HG02840 (cell line): ENCODE measurements at regions not wholly inside any gene's neighbourhood (a gene's known extent, or its start where the extent isn't known, plus 50 kb on each side); places are given as distances from the start of the nearest gene placed in this dataset.
"Not testable (repeated sequence)": the region's sequence is repeated elsewhere in the genome, so short reads cannot be mapped to it uniquely, and the experiment has no call there.

Experiments used
- ATAC-seq: cut with Tn5 transposase; IDR thresholded peaks from one replicate; pipeline ENCODE4 v1.9.1; 2021; ENCODE audit warnings: mild to moderate bottlenecking, moderate library complexity, moderate number of reproducible peaks; ENCODE audit not compliant: unreplicated experiment, low FRiP score

- no peak for ATAC-seq
These were observed 395.2 kb upstream of the ZNF462 start for GRCh38 chr9:106467865-106468164.

GRCh38 chr9:106468431-106468830 lies 394.5 kb upstream of the ZNF462 start:
- ATAC-seq = peak; percentile 62

DNA sequence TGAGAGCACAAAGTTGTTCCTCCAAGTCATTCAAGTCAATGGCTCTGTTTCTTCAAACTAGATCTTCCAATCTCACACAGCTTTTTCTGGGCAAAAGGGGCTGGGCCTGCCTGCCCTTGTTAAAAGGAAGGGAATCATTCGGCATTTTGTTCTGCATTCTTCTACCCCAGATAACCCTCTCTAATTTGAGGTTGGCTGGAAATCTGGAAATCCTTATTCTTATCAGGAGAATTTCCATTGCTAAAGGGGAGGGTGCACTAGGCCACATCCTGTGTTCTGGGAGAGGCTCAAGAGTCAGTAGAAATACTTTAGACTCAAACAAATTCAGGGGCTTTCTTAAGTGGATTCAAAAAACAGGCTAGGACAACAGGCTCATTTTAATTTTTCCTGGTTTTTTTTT lies 384.7 kb upstream of the ZNF462 start:
- no peak for ATAC-seq

DNA sequence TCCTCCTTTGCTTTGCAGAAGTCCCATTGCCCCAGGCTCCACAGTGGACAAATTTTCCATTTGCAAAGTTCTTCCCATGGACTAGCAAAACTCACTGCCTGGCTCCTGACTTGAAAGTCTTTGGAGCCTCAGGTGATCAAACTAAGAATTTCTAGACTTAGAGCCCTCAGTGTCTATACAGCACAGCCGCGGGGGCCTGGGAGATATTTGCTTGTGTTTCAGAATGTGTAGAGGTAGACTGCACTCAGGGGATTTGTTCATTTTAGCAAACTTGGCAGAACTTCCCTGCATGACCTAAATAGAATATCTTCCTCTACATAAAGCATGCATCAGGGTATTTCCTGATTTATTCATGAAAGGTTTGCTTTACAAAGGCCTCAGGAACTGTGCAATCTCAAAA lies 384.2 kb upstream of the ZNF462 start:
- no peak for ATAC-seq

DNA sequence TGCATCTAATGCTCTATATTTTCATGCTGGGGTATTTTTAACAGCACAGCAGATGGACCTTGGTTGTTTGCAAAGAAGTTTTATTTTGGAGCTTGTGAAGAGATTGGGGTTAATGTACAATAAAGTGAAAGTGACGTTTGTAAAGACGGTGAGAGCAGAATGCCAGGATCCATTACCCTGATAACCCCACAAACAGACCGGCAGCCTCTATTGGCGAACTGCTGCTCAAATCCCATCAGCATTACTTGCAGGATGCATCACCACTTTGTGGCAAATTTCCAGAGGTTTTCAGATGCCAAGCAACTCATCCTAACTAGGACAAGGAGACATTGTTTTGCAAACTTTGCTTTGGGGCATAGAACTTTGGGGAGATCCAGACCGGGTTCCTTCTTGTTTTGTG lies 383.3 kb upstream of the ZNF462 start:
- no peak for ATAC-seq

DNA sequence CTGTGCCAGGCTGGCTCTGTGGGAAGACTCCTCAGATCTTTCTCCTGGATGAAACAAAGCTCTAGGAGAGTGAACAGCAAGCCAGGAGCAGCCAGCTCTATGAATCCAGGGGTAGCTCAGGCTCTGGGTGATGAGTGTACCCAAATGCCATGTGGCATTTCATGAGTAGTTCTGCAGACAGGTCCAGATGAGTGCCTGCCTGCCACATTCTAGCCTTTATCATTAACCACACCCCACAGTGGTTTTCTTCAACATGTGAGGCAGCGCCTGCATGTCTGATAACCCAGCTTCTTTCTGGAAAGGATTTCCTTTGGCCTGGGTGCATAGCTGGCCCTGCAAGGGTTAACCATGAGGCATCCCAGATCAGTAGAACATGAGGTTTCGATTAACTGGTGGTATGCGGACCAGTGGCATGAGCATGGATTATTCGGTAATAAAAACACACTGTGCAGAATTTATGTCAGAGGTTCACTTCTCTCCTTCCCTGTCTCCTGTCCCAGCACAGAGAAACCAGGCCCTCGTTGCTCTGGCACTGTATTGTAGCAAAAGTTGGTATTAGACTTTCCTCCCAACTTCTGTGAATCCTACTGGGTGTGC lies 381.9 kb upstream of the ZNF462 start:
- ATAC-seq = no peak

- ATAC-seq = no peak
These were observed 380.2 kb upstream of the ZNF462 start for GRCh38 chr9:106482733-106483132.

DNA sequence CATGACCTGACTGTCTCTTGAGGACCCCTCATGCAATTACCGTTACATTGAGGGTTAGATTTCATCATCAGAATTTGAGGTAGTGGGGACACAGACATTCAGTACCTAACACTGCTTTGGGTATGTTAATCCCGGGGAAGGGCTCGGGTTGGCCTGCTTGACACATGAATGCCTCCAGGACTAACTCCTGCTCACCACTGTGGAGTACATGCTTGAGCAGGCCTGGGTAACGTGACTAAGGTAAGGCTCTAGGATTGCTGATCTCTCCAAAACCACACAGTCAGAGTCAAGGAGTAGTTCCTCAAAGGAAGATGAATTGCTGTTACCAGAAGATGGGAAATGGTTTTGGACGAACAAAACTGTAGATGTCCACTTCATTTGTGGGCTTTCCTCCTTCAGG lies 376.3 kb upstream of the ZNF462 start:
- no peak for ATAC-seq

DNA sequence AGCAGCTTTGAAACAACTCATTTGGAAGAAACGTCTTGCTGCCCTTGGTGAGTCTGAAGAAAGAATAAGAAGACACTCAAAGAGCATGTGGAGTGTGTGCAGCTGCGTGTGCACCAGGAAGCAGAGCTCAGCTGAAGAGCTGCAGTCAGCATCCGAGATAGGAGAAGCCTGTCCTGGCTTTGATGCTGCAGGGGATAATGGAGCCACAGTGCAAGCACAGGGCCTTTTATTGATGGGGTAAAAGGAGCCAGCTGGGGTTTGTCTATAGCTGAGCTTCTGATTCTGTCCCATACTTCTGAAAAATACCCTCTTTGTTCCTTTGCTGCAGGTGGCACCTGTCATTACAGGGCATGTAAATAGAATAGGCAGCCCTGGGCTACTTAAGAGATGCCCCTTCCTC lies 375.7 kb upstream of the ZNF462 start:
- no peak for ATAC-seq

GRCh38 chr9:106492126-106492525 lies 370.8 kb upstream of the ZNF462 start:
- ATAC-seq = not testable (repeated sequence)

DNA sequence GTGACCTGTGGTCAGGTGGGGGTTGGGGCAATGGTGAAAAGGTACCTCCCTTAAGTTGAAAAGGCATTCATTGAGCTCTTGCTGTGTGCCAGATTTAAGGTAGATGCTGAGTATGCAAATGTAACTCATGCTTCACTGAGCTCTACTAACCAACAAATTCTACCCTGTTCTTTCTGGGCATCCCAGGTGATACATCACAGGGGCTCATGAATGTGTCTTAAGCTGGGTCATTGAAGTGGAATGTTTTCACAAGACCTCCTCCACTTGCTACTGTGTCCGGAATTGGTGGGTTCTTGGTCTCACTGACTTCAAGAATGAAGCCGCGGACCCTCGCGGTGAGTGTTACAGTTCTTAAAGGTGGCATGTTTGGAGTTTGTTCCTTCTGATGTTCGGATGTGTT lies 362.8 kb upstream of the ZNF462 start:
- no peak for ATAC-seq

DNA sequence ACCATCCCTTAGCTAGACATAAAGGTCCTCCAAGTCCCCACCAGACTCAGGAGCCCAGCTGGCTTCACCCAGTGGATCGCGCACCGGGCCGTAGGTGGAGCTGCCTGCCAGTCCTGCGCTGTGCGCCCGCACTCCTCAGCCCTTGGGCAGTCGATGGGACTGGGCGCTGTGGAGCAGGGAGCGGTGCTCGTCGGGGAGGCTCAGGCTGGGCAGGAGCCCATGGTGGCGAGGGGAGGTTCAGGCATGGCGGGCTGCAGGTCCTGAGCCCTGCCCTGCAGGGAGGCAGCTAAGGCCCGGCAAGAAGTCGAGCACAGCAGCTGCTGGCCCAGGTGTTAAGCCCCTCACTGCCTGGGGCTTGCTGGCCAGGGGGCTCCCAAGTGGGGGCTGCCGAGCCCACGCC lies 361.8 kb upstream of the ZNF462 start:
- not testable (repeated sequence) for ATAC-seq

GRCh38 chr9:106502930-106503329 lies 360.0 kb upstream of the ZNF462 start:
- no peak for ATAC-seq

- no peak for ATAC-seq
These were observed 359.2 kb upstream of the ZNF462 start for GRCh38 chr9:106503759-106504158.

DNA sequence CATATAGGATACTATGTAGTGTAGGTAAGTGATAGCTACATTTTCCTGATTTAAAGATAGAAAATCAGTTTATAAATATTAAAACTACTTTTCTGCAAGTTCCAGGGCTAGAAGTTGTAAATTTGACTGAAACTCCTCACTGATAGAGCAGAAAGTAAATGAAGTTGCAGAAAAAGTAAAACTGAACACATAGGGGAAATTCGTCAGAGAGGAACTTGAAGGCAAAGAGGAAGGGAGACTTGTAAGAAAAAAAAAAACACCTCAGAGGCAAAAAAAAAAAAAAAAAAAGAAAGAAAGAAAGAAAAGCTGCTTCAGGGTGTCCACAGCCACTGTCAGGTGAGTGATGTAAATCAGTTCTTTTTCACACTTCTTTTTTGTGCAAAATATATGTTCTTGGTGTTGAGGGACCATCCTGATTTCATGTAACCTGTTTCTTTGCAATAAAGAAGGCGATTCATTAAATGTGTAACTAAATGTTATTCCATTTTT lies 336.2 kb upstream of the ZNF462 start:
- ATAC-seq = no peak

GRCh38 chr9:106528158-106528557 lies 334.8 kb upstream of the ZNF462 start:
- ATAC-seq = no peak

GRCh38 chr9:106529616-106530015 lies 333.4 kb upstream of the ZNF462 start:
- ATAC-seq = no peak

GRCh38 chr9:106531491-106531890 lies 331.5 kb upstream of the ZNF462 start:
- ATAC-seq = no peak

- no peak for ATAC-seq
These were observed 330.5 kb upstream of the ZNF462 start for GRCh38 chr9:106532306-106533015.

- no peak for ATAC-seq
These were observed 328.2 kb upstream of the ZNF462 start for GRCh38 chr9:106534800-106535199.

DNA sequence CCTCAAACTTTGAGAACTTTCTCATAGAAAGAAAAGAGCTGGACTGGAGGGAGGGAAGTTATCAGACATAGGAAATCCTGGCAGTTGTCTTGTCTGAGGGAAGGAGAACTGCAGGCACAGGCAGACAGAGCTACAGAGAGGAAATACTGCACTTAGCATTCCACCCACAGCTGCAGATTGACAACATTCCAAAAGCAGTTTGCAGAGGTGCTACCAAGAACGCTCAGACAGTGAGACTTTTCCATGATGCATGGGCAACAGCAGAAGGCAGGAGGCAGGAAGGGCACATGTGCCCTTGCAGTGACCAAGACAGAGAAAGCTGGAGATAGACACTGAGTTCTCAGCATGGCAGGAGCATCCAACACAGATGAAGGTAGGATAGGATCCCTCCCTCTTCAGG lies 327.5 kb upstream of the ZNF462 start:
- ATAC-seq = no peak

DNA sequence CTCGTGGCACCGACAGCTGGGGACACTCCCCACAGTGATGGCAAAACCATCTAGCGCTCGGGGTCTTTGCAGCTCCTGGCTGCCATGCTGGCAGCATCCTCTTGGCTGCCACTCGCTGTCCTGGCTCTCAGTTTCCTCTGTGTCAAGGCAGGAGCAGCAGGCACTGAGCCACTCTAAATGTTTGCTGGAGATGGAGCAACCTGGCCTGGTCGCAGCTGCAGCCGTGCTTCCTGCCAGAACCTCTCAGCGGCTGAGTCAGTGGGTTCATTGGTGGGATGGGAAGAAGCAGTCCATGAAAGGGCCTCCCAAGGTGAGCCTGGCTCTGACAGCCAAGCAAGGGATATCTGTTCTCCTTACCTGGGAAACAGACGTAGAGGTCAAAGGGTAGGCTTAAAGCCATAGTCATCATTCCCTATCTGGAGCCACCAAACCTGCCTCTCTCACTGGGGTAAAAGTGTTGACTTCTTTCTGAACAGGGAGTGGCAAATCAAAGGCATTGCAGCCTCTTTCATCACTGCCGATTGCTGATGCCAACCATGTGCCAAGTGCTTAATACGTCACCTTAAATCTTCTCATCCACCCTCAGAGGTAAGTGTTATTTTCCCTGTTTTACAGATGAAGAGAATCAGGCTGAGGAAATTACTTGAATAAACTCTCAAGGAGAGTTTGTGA lies 304.8 kb upstream of the ZNF462 start:
- ATAC-seq = no peak
